ENCODE measurements at regions not wholly inside any gene's neighbourhood (a gene's known extent, or its start where the extent isn't known, plus 50 kb on each side); places are given as distances from the start of the nearest gene placed in this dataset.

DNA sequence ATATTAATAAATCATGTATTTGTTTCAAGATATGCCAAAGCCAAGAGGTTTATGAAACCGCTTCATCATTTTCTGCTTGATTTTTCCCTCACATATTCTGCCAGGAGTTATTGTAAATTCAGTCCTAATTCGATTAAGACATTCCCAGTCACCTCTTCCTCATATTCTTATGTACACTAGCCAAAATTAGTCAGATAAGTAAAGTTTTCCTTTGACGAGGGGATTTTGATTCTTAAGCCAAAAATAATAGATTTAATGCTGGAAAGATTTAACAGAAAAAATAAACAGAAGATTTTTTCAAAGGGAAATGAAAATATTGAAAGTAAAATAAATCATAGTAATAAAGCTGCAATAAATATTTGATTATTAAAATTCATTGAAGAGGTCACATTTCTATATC lies 51.0 kb upstream of the VEGFC start:
- DNase-seq (ENCODE audit: low read depth in 1 of 2, low spot score in 1 of 2), result no peak

DNA sequence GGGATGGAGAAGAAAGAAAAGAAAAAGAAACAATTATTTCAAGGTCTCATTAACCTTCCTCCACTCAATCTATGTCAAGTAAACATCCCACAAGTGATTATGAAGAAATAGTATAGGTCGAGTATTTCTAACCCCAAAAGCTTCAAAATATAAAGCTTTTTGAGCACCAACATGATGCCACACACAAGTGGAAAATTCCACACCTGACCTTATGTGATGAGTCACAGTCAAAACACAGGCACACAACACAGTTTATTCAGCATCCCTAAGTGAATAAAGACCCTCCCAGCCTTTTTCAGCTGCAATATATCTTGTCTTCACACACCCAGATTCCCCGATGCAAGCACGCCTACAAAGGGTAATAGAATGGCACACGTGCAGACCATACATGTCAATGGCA lies 51.7 kb upstream of the VEGFC start:
- no peak for DNase-seq (ENCODE audit: low read depth in 1 of 2, low spot score in 1 of 2)

DNA sequence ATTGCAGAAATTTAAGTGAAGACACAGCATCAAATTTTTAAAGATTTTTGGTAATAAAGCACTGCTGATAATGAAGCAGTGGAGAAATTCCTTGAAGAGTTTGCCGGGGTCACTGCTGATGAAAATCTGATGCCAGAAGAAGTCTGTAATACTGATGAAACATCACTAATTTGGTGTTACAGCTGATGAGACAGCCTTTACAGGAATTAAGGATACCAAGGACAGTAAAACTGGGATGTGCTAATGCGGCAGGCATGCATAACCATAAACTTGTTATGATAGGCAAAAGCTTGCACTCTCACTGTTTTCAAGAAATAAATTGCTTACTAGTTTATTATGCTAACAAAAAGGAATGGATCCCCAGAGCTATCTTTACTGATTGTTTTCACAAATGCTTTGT lies 52.9 kb upstream of the VEGFC start:
- no peak for DNase-seq (ENCODE audit: low read depth in 1 of 2, low spot score in 1 of 2)

DNA sequence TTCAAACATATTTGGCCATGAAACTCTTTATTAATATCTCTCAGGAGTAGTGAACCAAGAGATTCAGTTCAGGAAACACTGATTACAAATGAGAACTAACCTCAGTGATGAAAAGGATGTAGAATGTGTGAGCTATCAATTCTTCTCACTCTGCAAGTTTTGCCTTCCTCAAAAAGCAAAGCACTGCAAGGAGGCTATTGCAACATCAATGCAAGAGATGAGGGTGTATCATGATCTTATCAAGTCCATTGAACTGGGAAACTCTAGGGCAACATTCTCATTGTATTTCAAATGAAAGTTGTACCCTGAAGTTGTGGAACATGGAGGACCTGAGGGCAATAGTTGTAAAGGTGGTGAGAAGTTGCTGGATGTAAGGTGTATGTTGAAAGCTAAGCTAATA lies 56.4 kb upstream of the VEGFC start:
- DNase-seq (ENCODE audit: low read depth in 1 of 2, low spot score in 1 of 2), result no peak

DNA sequence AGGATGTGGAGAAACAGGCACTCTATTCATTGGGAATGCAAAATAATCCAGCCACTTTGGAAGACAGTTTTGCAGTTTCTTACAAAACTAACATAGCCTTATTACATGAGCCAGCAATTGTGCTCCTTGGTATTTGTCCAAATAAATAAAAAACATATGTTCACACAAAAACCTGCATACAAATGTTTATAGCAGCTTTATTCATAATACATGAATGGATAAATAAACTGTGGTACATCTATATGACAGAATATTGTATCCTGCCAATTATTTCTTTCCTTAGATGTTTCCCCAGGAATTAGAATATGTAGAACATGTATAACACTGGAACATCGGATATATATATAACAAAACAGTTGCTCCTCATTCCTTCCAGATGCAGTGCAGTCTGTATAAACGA lies 57.7 kb upstream of the VEGFC start:
- no peak for DNase-seq (ENCODE audit: low read depth in 1 of 2, low spot score in 1 of 2)

DNA sequence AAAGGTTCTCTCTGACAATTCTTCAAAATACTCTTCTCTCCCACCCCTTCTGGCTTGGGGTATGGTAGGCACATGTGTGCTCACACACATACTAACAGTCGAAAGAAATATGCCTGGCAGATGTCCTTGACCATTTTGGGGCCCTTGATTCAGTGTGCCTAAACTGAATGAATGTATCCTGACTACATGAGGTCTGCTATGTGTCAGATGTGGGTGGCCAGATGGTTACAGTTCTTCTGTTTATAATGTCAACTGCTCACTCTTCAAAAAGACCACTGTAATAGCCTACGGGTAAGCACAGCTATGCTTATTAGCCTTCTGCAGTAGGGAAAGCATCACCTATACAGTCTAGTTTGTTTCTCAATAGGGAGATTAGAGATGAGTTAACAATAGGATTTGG lies 63.7 kb upstream of the VEGFC start:
- no peak for DNase-seq (ENCODE audit: low read depth in 1 of 2, low spot score in 1 of 2)

DNA sequence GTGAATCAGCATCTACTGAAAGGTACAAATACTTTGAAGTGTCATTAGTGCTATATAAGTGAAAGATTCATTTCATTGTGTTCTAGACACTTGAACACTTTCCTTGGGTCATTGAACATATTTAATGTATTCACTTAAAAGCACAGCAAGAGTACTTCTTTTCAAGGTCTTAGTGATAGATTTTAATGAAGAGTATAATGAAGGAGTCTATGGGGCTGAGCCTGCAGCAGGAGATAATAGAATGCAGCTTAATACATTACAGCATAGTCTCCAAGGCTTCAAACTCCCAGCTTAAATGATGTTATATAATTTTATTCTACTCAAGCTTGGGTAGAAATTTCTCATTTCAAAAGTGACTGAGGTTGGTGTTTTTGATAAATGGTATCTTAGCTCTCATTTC lies 66.1 kb upstream of the VEGFC start:
- no peak for DNase-seq (ENCODE audit: low read depth in 1 of 2, low spot score in 1 of 2)

DNA sequence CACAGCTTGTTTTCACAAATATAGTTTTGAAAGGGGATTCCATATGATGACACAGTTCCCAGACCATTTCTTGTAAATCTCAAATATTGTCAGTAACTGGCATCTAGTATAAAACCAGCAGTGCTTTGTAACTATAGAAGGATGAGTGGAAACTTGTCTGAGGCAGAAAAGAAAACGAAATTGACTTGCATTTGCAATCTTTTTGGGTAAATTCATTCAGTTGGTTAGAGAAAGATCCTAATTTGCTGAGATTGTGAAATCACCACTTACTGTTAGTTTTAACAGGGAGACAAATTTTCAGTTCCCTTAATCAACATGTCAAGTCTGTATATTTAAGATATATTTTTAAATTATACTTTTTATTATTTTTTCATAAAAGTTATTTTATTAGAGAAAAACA lies 71.5 kb upstream of the VEGFC start:
- DNase-seq (ENCODE audit: low read depth in 1 of 2, low spot score in 1 of 2), result no peak

DNA sequence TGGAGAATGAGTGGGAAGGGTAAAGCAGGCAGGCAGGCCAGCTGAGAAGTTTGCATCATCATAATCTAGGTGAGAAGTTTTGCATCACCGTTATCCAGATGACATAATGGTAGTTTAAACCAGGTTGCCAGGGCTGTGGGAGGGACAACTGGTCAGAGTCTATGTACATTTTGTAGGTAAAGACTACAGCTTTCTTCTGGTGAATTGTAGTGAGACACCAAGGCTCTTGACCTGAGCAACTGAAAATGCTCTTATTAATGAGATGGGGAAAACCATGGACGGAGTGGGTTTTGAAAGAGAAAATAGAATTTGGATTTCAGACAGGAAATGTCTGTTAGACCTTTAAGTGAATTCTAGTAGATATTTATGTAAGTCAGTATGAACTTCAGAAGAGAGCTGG lies 76.0 kb upstream of the VEGFC start:
- no peak for DNase-seq (ENCODE audit: low read depth in 1 of 2, low spot score in 1 of 2)

DNA sequence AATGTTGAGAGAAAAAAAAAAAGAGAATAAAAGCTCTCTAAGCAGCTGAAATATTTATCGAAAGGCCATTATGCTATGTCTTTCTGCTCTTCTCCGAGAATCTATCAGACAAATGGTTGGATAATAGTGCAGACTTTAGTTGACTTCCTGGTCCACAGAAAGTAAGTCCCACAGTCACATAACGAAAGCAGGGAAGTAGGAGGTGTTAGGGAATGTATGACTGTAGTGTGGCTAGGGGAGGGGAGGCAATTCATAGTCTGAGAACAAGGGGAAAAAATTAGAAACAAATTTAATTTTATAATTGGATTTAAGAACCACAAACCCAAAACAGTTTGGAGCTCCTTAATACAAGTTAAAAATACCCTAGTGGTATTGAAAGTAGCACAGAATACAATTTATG lies 79.7 kb upstream of the VEGFC start:
- DNase-seq (ENCODE audit: low read depth in 1 of 2, low spot score in 1 of 2), result no peak

DNA sequence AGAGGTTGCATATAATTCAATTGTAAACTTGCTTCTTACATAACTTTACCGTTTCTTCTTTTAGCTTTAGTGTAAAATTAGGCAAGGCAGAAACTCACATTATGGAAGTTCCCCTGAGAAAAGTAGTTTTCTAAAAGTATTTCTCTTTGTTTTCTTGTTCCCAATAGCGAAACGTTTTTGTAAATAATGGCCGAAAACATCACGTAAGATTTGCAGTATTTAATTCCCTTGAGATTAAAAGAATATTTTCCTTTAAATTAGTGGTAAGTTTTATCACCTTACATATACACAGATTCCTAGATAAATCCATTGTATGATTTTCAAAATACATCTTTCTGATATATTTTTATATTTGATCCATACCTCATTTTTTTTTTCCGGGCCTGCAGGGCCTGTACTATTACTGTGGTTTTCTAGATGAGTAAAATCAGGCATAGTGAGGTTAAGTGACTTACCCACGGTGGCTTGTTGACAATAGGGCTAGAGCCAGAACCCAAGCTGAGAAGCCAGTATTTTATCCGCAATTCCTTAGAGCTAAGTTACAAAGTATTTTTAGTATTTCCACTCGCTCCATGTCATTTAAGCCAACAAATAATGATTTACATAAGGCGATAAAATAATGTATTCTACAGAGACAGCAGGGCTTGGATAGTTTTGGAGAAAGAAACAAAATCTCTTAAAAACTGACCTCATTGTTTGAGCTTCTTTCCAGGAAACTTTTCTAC lies 82.2 kb upstream of the VEGFC start:
- DNase-seq (ENCODE audit: low read depth in 1 of 2, low spot score in 1 of 2), result no peak

DNA sequence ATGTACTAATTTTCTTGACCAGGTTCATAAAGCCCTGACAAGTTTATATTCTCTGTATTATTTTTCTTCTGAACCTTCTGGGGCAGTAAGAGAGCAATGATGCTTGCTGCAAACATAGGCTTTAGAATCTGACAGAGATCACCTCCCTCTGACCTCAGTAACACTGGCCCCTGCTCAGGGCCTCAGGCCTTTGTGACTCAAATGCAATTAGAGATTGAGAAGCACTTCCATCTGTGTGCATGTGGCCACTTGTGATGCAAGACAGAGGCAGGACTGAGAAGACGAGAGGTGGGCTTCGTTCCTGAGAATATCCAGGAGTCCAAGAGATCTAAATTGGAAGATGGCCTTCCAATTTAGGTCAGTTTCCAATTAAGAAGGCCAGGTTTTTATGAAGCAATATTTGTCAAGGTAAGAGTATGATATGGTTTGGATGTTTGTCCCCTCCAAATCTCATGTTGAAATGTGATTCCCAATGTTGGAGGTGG lies 82.8 kb upstream of the VEGFC start:
- DNase-seq (ENCODE audit: low read depth in 1 of 2, low spot score in 1 of 2), result no peak

DNA sequence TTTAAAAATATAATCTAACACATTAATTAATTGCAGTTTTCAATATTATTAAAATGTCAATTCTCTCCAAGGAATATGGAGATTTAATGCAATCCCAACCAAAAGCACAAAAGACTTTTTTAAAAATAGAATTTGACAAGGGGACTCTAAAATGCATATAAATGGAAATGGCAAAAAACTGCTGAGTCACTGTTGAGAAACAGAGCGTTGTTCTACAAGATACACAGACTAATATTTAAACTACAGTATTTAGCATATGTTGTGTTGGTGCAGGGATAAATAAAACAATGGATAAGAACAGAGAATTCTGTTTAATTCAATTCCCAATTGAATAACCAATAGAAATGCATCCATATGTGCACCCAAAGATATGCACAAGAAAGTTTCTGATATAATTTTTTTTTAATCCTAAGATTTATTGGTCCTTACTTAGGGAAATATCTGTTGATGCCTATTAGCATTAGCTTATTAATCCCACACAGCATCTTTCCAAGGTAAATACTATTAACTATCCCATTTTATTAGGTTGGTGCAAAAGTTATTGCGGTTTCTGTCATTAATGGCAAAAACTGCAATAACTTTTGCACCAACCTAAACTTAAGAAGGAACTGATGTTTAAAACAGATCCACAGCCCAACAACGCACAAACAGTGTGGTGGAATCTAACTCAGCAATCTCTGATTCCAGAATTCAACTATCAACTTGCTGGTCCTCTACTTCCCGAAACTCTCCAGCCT lies 86.8 kb upstream of the VEGFC start:
- no peak for DNase-seq (ENCODE audit: low read depth in 1 of 2, low spot score in 1 of 2)

DNA sequence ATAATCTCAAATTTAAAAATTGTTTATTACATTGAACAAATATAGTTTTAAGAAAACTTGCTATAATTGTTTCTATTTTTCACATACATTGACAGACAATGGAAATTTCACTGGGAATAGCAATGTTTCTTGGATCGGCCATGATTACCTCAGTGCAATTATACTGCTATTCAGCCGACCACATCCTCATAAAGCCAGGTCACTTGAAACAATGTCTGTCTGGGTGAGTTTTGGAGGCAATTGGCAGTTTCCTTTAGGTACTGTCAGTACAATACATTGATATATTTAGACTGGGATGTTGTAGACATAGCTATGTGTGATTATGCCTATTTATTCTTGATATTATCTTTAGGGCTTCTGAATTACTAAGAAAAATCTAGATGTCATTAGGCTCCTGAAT lies 89.5 kb upstream of the VEGFC start:
- DNase-seq (ENCODE audit: low read depth in 1 of 2, low spot score in 1 of 2), result no peak

DNA sequence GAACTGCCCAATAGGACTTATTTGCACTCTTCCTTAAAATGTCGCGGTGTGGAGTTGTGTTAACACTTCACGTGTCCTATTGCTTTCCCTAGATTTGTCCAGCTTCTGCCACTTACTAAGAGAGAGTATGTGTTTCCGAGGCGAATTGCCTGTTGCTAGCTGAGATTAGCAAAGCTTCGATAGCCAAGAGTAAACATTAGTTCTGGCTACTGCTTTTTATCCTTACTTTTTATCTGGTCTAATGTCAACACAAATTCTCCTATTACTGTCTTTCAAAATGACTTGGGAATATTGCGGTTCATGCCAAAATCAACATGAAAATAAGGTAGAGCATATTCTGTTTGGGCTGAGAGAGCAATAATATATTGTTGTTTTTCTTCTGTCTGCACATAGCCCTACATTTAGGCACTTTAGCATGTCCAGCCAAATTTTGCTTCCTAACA lies 90.4 kb upstream of the VEGFC start:
- no peak for DNase-seq (ENCODE audit: low read depth in 1 of 2, low spot score in 1 of 2)

DNA sequence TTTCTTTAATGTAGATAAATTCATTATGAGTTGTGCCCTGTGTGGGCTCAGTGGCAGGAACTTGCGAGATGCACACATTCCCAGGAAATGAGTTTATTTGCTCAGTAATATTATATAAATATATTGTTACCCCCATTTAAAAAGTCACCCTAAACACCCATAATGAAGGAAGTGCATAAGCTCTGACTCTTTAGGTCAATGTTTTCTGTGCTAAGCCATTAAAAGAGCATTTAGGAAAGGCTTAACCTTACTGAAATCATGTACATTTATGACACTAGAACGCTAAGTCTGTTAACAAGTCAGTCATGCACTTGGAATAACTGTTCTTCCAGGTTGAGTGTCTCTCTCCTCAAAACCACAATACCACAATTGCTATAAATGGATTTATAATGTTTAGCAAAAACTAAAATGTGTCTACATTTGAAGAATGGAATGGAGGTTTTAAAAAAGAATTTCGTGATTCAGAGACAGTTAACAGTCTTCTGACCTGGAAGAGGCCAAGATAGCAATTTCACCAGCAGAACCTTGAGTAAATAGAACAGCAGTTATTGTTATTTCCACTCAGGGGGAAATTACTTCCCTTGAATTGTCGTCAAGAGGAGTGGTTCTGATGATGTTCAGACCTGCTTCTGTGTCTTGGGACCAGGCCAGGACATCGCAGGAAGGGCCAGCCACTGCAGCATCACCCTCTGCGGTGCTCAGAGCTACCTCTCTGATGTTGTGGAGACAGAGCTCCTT lies 91.1 kb upstream of the VEGFC start:
- no peak for DNase-seq (ENCODE audit: low read depth in 1 of 2, low spot score in 1 of 2)

DNA sequence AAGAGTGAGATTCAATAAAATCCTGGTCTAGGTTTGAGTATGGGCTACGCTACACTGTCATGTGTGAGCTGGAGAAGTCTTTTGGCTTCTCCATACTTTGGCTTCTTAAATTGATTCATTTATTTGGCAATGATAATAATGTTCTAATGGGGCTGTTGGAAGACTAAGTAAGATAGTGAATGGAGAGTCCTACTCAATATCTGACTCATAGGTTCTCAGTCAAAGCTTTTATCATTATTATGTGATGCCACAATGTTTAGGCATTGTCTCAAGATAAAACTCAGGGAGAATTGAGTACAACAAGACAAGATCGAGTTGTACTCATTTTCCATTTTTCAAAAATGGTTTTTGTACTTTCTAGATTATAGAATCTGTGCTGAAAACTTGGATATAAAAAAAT lies 92.5 kb upstream of the VEGFC start:
- DNase-seq (ENCODE audit: low read depth in 1 of 2, low spot score in 1 of 2), result no peak

DNA sequence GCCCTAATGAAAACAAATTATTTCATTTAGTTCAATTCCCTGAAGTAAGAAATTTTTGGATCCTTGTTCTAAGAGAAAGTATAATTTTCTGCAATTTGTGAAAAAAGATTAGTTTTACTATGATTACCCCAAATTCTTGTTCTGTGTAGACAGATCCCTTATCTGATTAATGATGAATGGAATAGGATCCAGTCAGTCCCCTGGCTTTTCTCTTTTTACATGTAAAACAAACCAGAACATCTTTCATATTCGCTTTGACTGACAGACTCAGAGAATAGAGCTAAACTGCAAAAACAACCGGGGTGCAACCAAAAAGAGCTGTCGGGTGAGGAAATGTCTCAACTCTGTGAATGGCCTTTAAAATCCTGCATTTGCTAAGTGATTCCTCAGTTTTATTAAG lies 93.4 kb upstream of the VEGFC start:
- DNase-seq (ENCODE audit: low read depth in 1 of 2, low spot score in 1 of 2), result no peak

DNA sequence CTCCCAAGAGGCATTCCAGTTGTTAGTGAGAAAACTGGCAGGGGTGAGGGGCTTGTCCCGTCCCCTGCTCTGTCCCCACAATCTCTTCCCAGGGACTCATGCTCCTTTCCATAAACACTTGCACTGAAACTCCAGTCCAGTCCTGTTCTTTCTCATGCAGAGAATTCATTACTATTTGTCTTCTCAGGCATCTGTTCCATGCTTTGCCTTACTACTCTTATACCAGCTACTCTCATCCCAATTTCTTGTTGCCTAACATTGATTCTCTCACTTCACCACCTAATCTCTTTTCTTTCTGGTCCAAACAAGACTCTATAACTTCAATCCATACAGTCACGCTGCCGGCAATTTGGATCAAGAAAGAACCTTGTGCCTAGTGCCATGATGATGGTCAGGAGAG lies 97.1 kb upstream of the VEGFC start:
- DNase-seq (ENCODE audit: low read depth in 1 of 2, low spot score in 1 of 2), result no peak

DNA sequence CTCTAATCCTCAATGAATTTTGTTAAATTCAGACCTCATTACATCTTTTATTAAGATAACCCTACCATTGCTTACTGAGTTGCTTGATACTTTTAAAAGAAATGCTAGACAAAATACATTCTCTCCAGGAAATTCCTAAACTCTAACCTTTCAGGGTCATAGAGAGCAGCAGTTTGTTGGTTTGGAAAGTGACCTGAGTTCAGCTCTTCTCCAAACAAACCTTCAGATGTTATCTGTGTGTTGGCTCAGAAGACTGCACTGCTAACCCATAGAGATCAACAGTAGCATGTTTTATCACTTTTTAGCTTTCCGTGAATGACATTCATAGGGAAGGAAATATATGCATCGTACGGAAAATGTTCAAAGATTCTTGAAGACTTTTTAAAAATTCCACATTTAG lies 101.8 kb upstream of the VEGFC start:
- DNase-seq (ENCODE audit: low read depth in 1 of 2, low spot score in 1 of 2), result no peak

DNA sequence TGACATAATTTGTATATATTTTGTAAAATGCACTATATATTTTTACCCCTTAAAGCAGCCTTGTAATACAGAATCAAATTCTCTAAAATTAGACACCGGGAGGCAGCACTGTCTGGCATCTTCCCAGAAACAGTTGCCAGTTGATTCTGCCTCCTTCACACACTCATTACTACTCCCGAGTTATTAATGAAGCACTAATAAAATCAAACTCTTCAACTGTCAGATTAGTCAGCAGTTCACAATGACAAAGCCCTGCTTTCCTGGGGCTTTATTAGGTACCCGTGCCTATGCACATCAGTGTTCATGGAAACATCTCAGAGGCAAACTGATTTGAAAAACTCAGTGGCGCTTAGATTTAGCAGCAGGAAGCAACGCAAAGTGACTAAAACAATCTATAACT lies 103.5 kb upstream of the VEGFC start:
- DNase-seq (ENCODE audit: low read depth in 1 of 2, low spot score in 1 of 2), result no peak

DNA sequence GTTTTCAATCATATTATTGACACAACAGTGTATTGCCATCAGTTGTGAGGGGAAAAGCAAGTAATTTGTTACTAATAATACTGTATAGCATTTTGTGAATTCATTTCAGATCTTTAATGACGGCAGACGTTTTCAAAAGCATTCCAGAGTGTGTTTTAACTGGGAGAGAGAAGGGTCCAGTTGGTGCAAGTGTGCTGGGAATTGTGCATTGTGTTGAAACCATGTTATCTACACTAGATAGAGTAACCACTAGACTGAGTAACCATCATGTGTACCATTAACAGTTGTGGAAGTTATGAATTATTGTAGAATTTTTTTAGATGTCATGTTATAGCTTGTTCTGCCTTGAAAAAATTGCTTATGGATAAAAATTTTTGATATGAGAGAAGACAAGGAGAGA lies 104.5 kb upstream of the VEGFC start:
- no peak for DNase-seq (ENCODE audit: low read depth in 1 of 2, low spot score in 1 of 2)

Data from activated T-helper 1 cell treated with anti-CD3 and anti-CD28 coated beads, Interleukin-2, amount 50 U/mL, for 16 hours (primary cell).